ENCODE measurements at regions not wholly inside any gene's neighbourhood (a gene's known extent, or its start where the extent isn't known, plus 50 kb on each side); places are given as distances from the start of the nearest gene placed in this dataset.

- no peak for DNase-seq
Measured at GRCh38 chr7:36078816-36079360, 74.2 kb upstream of the EEPD1 start.

DNA sequence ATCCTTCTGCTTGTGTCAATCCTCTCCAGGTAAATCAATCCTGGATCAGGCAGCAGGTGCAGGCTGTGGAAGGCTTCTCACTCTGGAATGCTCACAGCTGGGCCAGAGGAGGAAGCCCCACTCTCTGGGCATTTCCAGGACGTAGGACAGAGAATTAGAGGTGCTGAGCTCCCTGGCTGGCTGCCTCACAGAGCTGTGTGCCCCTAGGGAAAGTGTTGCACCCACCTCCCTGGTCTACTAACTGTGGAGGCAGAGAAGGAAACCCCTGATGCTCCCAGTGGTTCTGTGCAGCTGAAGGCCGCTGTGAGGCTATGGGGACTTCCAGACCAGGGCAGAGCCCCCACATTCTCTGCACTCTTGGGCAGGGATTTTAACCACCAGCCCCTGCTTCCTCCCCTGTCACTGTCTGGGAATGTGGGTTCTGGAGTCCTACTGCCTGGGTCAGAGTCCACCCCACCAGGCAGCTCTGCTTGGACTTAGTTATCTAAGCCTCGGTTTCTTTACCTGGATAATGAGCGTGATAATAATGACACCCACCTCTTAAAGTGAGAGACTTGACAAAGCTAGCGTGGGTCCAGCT, 73.5 kb upstream of the EEPD1 start:
- DNase-seq, result no peak

- DNase-seq, result no peak
Measured at GRCh38 chr7:36080843-36081242, 72.2 kb upstream of the EEPD1 start.

GRCh38 chr7:36082216-36082615, 70.8 kb upstream of the EEPD1 start:
- no peak for DNase-seq

DNA sequence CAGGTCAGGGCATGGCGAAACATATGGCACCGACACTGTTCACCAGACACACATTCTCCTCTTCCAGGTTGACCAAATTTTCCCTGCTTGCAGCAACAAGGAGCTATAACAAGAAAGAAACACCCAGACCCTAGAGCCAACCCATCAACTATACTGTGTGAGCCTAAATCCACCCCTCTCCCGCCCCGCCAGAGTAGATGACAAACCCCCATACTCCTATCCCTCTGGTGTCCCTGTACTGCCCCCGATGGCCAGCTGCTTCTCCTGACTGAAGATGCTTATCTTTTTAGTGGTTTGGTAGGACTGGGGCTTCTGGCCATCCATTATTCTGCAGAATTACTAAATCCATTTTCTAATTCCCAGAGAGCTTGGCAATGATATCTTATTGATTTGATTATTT, 70.1 kb upstream of the EEPD1 start:
- DNase-seq, result no peak

DNA sequence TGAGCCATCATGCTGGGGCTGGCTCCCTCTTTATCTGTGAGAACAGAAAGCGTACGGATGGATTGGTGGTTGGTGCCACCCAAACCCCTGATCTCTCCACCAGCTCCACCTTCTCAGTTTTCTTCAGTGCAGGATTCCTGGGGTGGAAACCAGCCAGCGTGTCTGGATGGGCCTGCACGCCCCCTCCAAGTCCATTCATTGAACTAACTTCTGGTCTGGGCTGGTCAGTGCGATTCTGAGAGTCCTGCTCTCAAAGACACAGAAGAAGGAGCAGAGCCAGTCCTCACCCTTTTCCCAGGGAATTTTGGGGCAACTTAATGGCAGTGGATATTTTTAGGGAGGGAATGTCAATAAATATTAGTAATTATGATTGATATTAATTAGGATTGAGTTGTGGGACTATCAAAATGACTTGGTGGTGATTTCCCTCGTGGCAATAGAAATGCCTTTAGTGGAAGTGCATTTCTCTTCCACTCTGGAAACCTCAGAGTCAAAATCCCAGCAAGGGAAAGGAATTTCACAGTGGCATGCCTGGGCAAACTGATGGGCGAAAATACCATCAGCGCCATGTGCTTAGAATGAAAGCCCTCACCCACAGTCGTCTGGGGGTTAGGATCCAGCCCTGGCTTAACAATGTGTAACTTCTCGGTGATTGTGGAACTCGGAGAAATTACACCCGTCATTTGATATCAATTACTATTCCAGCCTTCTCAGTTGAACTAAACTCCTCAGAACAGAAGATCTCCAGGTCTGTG, 69.3 kb upstream of the EEPD1 start:
- DNase-seq, result no peak

DNA sequence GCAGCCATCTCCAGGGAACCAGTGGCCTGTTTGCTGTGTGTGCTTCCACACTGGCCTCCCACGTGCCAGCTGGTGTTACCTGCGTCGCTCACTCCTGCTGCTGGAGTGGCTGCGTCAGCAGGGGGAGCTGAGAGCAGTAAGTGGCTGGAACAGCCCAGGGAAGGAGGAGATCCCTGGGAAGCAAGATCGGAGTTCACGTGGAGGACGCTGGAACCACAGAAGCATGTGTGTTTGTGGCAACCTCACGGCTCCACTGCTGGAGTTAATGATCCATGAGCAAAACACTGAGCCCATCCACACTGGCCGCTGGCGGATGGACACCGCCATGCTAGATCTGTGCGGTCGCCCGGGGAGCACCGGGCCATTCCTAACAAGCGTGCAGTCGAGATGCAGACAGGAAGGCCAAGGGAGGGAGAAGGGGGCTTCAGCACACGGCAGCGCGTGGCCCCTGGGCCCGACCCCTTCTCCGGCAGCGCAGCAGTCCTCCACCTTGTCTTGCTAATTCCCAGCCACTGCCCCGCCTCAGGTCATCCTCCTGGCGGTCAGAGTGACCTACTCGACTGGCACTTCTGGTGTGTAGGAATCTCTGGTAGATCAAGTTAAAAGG, 68.5 kb upstream of the EEPD1 start:
- no peak for DNase-seq

DNA sequence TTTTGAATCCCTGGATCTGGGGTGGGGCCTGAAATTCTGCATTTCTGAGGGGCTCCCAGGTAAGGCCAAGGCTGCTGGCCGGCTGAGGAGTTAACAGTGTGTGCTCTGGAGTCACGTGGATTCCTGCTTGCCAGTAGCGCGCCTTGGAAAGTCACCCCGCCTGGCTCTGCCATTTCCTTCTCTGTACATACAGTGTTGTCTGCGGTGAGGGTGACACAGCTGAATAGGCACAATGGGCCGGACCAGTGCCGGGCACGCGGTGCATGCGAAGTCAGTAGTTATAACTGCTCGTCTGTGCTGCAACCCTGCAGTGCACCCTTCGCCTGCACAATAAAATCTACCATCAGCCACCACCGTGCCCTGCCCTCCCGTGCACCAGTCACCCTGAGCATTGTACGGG, 68.0 kb upstream of the EEPD1 start:
- no peak for DNase-seq

- DNase-seq, result no peak
Measured at GRCh38 chr7:36086571-36086970, 66.5 kb upstream of the EEPD1 start.

GRCh38 chr7:36088553-36088952, 64.5 kb upstream of the EEPD1 start:
- DNase-seq, result no peak

- DNase-seq, result no peak
Measured at GRCh38 chr7:36088966-36089365, 64.1 kb upstream of the EEPD1 start.

DNA sequence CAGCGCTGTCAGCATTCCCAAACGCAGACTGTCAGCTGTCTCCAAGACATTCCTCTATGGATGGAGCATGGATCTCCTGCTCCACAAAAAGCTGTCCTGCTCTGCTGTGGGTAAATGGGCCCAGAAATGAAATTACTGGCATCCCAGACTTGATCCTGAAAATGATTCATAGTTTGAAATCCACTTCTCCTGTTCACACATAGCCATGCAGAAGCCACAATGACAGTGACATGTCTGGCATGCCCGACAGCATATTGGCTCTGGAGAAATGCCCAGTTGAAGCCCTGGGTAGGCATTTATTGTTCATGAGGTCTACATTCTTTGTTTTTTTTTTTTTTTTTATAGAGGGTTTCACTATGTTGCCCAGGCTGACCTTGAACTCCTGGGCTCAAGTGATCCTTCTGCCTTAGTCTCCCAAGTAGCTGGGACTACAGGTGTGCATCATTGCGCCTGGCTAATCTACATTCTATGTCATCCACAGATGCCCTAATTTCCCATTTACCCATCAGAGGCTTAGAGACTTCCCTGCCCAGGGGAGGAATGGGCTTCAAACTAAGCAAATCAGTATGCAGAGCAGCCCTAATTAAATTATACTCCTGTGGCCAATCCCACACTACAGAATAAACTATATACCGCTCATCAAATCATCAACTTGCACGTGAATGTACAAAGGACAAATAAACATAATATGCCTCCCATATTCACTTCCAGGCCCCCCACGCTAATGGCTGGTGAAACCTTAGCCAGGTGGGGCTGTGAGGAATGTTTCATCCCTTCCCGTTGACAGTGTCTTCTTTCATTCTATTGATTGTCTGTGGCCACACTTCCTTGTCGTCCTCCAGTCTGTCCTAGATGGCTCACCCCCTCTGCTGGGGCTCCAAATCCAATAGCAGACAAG, 61.8 kb upstream of the EEPD1 start:
- no peak for DNase-seq

DNA sequence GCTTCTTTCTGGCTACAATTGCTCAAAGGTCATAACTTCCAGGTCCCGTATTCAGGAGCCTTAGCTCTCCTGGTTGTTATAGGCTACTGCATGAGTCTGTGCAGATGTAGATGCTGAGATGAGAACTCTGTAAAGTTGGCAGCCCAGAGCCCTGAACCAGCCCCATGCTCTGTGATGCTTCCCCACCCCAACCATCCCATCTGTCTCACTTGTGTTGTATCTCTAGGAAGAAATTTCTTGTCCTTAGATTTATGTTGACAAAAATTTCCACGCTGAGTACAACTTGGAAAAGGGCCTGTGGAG, 61.2 kb upstream of the EEPD1 start:
- DNase-seq, result no peak

DNA sequence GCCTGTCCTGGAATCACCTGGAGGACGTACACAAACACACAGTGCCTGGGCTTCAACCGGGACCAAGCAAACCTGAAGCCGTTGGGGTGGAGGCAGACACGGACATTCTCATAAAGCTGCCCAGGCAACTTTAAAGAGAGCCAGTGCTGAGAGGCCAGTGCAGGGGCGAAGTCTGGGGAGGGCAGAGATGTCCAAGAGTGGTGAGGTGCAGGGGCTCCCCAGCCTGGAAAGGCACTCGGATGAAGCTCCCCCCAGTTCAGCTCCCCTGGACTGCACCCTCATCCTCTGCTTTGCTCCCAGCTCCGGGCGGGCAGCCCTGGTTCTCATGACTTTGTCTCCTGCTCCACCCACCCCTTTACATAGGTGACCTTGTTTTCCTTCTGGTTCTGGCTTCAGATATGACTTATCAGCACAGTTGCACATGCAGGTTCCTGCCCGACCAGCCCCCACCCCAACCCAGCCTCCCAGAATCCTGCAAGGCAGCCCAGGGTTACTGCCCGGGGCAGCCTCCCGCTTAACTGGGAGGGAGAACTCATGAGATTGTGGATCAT, 60.8 kb upstream of the EEPD1 start:
- no peak for DNase-seq

DNA sequence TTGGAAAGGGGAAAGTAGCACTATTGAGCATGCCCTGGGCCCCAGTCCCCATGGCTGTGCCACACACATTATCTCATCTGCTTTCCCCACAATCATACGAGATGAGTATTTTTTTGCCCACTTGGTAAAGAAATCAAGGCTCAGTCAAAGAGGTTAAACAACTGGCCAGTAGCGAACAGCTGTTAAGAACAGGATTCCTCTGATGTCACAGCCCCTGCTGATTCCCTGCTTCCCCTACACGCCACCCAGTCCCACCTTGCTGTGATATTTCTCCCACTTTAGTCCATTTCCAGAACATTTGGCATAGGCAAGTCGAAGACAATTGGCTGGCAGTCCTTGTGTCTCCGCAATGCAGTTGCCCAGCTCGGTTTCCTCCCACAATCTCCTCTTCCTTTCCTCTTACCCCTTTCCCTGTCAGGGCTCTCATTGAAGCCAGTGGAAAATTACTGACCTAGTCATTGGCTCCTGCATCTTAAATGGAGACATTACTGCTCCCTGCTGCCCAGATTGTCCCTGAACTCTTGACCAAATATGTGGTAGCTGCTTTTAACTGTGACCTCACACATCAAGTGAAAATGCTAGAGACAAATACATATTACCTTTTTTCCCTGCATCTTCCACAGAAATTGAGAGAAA, 56.5 kb upstream of the EEPD1 start:
- no peak for DNase-seq

DNA sequence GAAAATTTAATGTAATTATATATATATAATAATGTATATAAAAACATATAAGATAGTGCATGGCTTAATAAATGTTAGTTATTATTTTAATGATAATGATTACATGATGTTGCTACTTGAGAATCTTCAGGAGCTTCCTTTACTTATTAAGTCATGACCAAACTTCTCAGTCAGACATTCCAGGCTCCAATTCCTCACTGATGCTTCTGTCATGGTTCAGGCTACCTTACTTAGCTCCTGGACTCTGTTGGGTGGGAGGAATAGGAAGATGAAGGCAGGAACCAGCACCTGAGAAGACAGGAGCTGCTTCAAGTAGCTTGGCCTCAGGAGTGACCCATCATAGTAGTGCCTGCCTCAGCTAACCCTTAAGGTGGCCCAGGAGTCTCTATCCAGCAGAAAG, 55.0 kb upstream of the EEPD1 start:
- DNase-seq, result no peak

GRCh38 chr7:36100226-36100625, 52.8 kb upstream of the EEPD1 start:
- DNase-seq, result no peak

GRCh38 chr7:36100634-36101033, 52.4 kb upstream of the EEPD1 start:
- DNase-seq, result no peak

Data from activated CD4-positive, alpha-beta T cell treated with anti-CD3 and anti-CD28 coated beads, Interleukin-2, amount 50 U/mL, for 1 hour (primary cell).